Muscle of leg (tissue), 3 donors: ENCODE measurements at regions not wholly inside any gene's neighbourhood (a gene's known extent, or its start where the extent isn't known, plus 50 kb on each side); places are given as distances from the start of the nearest gene placed in this dataset.

Experiments used
- DNase-seq: peaks from one replicate; pipeline ENCODE4 v3.0.0; 2013
- H3K27ac ChIP-seq: one replicate; pipeline ENCODE4 v1.5.1; 2013; ENCODE audit warnings: mild to moderate bottlenecking, low read length, control low read depth
- H3K27me3 ChIP-seq: one replicate; pipeline ENCODE4 v1.6.1; 2013; ENCODE audit warnings: low read length; ENCODE audit not compliant: control insufficient read depth, insufficient read depth
- H3K36me3 ChIP-seq: one replicate; pipeline ENCODE4 v1.6.1; 2013; ENCODE audit warnings: low read length; ENCODE audit not compliant: control insufficient read depth, insufficient read depth
- H3K4me1 ChIP-seq: one replicate; pipeline ENCODE4 v1.6.1; 2013; ENCODE audit warnings: low read length; ENCODE audit not compliant: control insufficient read depth, insufficient read depth
- H3K4me3 ChIP-seq: one replicate; pipeline ENCODE4 v1.5.1; 2013; ENCODE audit warnings: low read length, control low read depth
- H3K9me3 ChIP-seq: replicated peaks from 2 replicates; pipeline ENCODE4 v1.6.1; 2013; ENCODE audit warnings: low read depth, low read length; ENCODE audit not compliant: control insufficient read depth
- WGBS: methylation state at CpG from one replicate; pipeline ENCODE4 v1.1.5; 2013; ENCODE audit warnings: missing lambda C conversion rate; ENCODE audit not compliant: insufficient coverage; 5-methylcytosine and 5-hydroxymethylcytosine counted together

DNA sequence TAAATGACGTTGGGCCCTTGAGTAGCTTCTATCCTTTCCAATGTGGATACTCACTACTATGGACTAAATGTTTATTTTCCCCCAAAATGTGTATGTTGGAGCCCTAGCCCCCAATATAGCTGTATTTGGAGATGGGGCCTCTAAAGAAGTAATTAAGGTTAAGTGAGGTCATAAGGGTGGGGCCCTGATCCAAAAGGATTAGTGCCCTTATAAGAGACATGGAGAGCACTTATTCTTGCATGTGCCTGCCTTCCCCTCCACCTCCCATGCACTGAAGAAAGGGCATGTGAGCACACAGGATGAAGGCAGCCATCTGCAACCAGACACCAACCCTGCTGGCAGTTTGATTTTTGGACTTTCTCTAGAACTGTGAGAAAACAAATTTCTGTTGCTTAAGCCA, 115.7 kb upstream of the MED13 start:
- Histone ChIP-seq H3K4me3 (no peak overlapping the region), H3K27ac (no peak overlapping the region), H3K36me3 (no peaks in the 10 kb centered on the region), H3K4me1 (no peaks in the 10 kb centered on the region), H3K9me3 (peaks cover 11% of the 10 kb centered on the region), H3K27me3 (no peaks in the 10 kb centered on the region)
- DNase-seq, result no peak
- 100% methylated on average over 1 of the region's 1 CpG for WGBS

DNA sequence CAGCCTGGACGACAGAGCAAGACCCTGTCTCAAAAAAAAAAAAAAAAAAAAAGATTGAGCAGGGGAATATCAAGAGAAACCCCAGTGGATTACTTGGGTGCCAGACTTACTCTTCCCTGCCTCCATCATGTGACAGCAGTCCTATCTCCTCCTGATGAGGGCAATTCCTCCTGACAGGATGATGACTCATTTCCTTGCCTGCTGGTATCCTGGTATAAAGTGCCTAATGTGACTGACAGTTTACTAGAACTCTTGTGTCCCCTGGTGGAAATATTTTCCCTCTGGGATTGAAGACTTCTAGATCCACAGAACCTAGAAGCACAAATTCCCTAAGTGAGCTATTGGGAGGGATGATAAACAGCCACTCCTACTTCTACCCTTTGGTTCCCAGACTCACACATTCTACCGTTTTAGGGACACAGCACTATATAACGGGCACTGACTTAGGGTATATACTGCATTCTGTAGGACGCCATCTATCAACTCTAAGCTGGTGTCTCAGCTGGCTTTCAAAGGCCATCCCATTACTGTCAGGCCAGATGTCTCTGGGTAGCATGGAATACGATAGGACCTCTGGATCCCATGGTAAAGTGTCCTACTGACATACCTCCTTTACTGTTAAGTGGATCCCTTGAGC, 114.6 kb upstream of the MED13 start:
- no peak for DNase-seq
- WGBS, result 83% methylated on average over 3 of the region's 5 CpGs

GRCh38 chr17:62178579-62178978, 113.5 kb upstream of the MED13 start:
- no peak overlapping the region for H3K4me3 ChIP-seq
- H3K4me1 ChIP-seq, result no peaks in the 10 kb centered on the region
- peaks cover 11% of the 10 kb centered on the region for H3K9me3 ChIP-seq
- H3K27me3 ChIP-seq, result no peaks in the 10 kb centered on the region
- H3K36me3 ChIP-seq, result no peaks in the 10 kb centered on the region
- 76% methylated on average over 2 of the region's 2 CpGs for WGBS
- no peak for DNase-seq
- H3K27ac ChIP-seq, result no peak overlapping the region

More for the DNA sequence above, 114.6 kb upstream of the MED13 start:
- Histone ChIP-seq H3K4me1 (no peaks in the 10 kb centered on the region), H3K9me3 (peaks cover 11% of the 10 kb centered on the region), H3K36me3 (no peaks in the 10 kb centered on the region), H3K27me3 (no peaks in the 10 kb centered on the region), H3K27ac (no peak overlapping the region), H3K4me3 (no peak overlapping the region)

- no peak for DNase-seq
- Histone ChIP-seq H3K36me3 (no peaks in the 10 kb centered on the region), H3K9me3 (no peaks in the 10 kb centered on the region), H3K4me1 (no peaks in the 10 kb centered on the region), H3K27ac (no peak overlapping the region), H3K27me3 (no peaks in the 10 kb centered on the region), H3K4me3 (no peak overlapping the region)
- 95% methylated on average over 3 of the region's 18 CpGs for WGBS
Observed at GRCh38 chr17:62172492-62173291, 107.6 kb upstream of the MED13 start.

GRCh38 chr17:62167076-62167475, 102.0 kb upstream of the MED13 start:
- H3K27me3 ChIP-seq, result no peaks in the 10 kb centered on the region
- no peak for DNase-seq
- H3K36me3 ChIP-seq, result no peaks in the 10 kb centered on the region
- no peak overlapping the region for H3K4me3 ChIP-seq
- WGBS, result no CpG with 5 or more reads among the region's 2 CpGs
- H3K27ac ChIP-seq, result no peak overlapping the region
- H3K4me1 ChIP-seq, result no peaks in the 10 kb centered on the region
- no peaks in the 10 kb centered on the region for H3K9me3 ChIP-seq

GRCh38 chr17:62164747-62165722, 100.0 kb upstream of the MED13 start:
- H3K36me3 ChIP-seq, result no peaks in the 10 kb centered on the region
- H3K27me3 ChIP-seq, result no peaks in the 10 kb centered on the region
- no peak overlapping the region for H3K4me3 ChIP-seq
- no CpG with 5 or more reads among the region's 3 CpGs for WGBS
- H3K9me3 ChIP-seq, result no peaks in the 10 kb centered on the region
- no peak for DNase-seq
- no peaks in the 10 kb centered on the region for H3K4me1 ChIP-seq
- H3K27ac ChIP-seq, result no peak overlapping the region

DNA sequence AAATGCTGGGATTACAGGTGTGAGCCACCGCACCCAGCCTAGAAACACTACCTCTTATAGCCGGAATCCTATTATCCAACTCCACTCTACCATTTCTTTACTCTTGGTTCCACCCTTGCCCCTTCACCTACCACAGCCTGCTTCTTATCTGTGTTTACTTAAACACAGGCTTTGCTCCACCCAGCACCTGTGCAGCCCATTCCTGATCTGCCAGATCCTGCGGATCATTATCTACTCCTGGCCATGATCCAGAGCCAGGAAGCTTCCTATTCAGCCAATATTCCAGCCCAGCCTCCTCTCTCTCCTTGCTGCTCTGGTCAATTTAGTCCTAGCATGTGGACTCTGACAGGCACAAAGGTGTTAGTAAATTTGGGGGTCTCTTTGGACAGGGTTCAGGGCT, 98.8 kb upstream of the MED13 start:
- H3K27ac ChIP-seq, result no peak overlapping the region
- 84% methylated on average over 3 of the region's 3 CpGs for WGBS
- H3K27me3 ChIP-seq, result no peaks in the 10 kb centered on the region
- no peak overlapping the region for H3K4me3 ChIP-seq
- H3K9me3 ChIP-seq, result no peaks in the 10 kb centered on the region
- no peaks in the 10 kb centered on the region for H3K4me1 ChIP-seq
- DNase-seq, result no peak
- H3K36me3 ChIP-seq, result no peaks in the 10 kb centered on the region

- Histone ChIP-seq H3K9me3 (no peaks in the 10 kb centered on the region), H3K27me3 (no peaks in the 10 kb centered on the region), H3K27ac (no peak overlapping the region), H3K4me1 (no peaks in the 10 kb centered on the region), H3K4me3 (no peak overlapping the region), H3K36me3 (no peaks in the 10 kb centered on the region)
- 80% methylated on average over 1 of the region's 3 CpGs for WGBS
- no peak for DNase-seq
Observed at GRCh38 chr17:62162898-62163297, 97.8 kb upstream of the MED13 start.

DNA sequence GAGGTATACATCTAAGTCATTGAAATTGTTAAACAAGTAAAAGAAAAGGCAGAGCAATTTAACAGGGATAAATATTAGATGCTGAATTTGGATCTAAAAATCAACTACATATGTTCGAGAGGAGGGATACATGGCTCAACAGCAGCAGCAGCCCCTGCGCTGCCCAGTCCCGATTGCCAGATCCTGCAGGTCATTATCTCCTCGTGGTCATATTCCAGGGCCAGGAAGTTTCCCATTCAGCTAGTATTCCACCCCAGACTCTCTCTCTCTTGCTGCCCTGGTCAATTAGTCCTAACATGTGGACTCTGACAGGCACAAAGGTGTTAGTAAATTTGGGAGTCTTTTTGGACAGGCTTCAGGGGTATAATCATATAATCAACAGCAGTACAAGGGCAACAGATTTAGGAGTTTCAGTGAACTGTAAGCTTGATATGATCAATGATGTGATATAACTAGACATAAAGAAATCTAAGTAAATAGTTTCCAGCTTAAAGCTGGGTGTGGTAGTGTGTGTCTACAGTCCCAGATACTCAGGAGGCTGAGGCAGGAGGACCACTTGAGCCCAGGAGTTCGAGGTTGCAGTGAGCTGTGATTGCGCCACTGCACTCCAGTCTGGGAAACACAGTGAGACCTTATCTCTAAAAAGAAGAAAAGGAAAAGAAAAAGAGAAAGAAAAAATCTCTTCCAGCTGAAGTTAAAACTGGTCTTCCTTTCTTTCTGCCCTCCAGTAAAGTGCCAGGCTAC, 96.5 kb upstream of the MED13 start:
- DNase-seq, result no peak
- no peak overlapping the region for H3K27ac ChIP-seq
- H3K9me3 ChIP-seq, result no peaks in the 10 kb centered on the region
- no peaks in the 10 kb centered on the region for H3K27me3 ChIP-seq
- H3K4me3 ChIP-seq, result no peak overlapping the region
- 80% methylated on average over 1 of the region's 6 CpGs for WGBS
- no peaks in the 10 kb centered on the region for H3K36me3 ChIP-seq
- H3K4me1 ChIP-seq, result no peaks in the 10 kb centered on the region
